ENCODE measurements at regions not wholly inside any gene's neighbourhood (a gene's known extent, or its start where the extent isn't known, plus 50 kb on each side); places are given as distances from the start of the nearest gene placed in this dataset.

DNA sequence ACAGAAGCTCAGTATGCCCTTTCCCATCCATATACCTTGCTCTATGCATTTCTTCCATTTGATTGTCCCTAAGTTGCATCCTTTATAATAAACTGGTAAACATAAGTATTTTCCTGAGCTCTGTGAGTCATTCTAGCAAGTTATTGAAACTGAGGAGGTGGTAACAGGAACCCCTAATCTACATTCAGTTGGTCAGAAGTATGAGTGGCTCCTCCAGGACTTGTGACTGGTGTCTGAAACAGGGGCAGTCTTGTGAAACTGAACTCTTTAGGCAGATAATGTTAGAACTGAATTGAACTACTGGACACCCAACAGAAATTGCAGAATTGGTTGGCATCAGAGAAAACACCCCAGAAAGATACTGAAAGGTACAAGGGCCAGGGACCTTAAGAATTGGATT lies 133.1 kb upstream of the POU5F2 start:
- Histone ChIP-seq H3K27ac (ENCODE audit: low read depth, low read length, poor library complexity, severe bottlenecking) (no peak overlapping the region), H3K27me3 (replicated peaks; ENCODE audit: insufficient read depth, low read depth, low read length, poor library complexity) (no peaks in the 10 kb centered on the region), H3K4me3 (ENCODE audit: low read depth, low read length, poor library complexity, severe bottlenecking) (no peak overlapping the region), H3K4me1 (ENCODE audit: insufficient read depth, low read length, poor library complexity, severe bottlenecking) (no peaks in the 10 kb centered on the region), H3K9me3 (ENCODE audit: low read depth, low read length, poor library complexity, severe bottlenecking) (no peaks in the 10 kb centered on the region), H3K36me3 (ENCODE audit: insufficient read depth, low read length, poor library complexity, severe bottlenecking) (no peaks in the 10 kb centered on the region)
- BruUV-seq (replicated peaks) = no TSS peak
- no peak for DNase-seq (ENCODE audit: low spot score)
- POLR2A ChIA-PET (ENCODE audit: low non-redundant PET) = no interaction called here
- CTCF ChIA-PET = no interaction called here
- intact Hi-C loops (cut with micrococcal nuclease; ENCODE audit: unreplicated experiment) = no loop called here
- TF ChIP-seq, protein P1, sequence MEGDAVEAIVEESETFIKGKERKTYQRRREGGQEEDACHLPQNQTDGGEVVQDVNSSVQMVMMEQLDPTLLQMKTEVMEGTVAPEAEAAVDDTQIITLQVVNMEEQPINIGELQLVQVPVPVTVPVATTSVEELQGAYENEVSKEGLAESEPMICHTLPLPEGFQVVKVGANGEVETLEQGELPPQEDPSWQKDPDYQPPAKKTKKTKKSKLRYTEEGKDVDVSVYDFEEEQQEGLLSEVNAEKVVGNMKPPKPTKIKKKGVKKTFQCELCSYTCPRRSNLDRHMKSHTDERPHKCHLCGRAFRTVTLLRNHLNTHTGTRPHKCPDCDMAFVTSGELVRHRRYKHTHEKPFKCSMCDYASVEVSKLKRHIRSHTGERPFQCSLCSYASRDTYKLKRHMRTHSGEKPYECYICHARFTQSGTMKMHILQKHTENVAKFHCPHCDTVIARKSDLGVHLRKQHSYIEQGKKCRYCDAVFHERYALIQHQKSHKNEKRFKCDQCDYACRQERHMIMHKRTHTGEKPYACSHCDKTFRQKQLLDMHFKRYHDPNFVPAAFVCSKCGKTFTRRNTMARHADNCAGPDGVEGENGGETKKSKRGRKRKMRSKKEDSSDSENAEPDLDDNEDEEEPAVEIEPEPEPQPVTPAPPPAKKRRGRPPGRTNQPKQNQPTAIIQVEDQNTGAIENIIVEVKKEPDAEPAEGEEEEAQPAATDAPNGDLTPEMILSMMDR (conservative IDR thresholded peaks at IDR 0.05; ENCODE audit: low read depth, low read length) = no peak
- TF ChIP-seq EZH2 (IDR thresholded peaks at IDR 0.05; ENCODE audit: borderline replicate concordance, low read depth, low read length, poor library complexity, severe bottlenecking) = no peak

GRCh38 chr5:93874080-93874479 lies 132.7 kb upstream of the POU5F2 start:
- no peaks in the 10 kb centered on the region for H3K9me3 ChIP-seq (ENCODE audit: low read depth, low read length, poor library complexity, severe bottlenecking)
- H3K36me3 ChIP-seq (ENCODE audit: insufficient read depth, low read length, poor library complexity, severe bottlenecking) = no peaks in the 10 kb centered on the region
- TF ChIP-seq EZH2 (IDR thresholded peaks at IDR 0.05; ENCODE audit: borderline replicate concordance, low read depth, low read length, poor library complexity, severe bottlenecking) = no peak
- TF ChIP-seq, protein P1 (conservative IDR thresholded peaks at IDR 0.05; ENCODE audit: low read depth, low read length) = no peak
- DNase-seq (ENCODE audit: low spot score) = no peak
- no peaks in the 10 kb centered on the region for H3K4me1 ChIP-seq (ENCODE audit: insufficient read depth, low read length, poor library complexity, severe bottlenecking)
- no peak overlapping the region for H3K27ac ChIP-seq (ENCODE audit: low read depth, low read length, poor library complexity, severe bottlenecking)
- CTCF ChIA-PET = no interaction called here
- H3K4me3 ChIP-seq (ENCODE audit: low read depth, low read length, poor library complexity, severe bottlenecking) = no peak overlapping the region
- POLR2A ChIA-PET (ENCODE audit: low non-redundant PET) = no interaction called here
- no peaks in the 10 kb centered on the region for H3K27me3 ChIP-seq (replicated peaks; ENCODE audit: insufficient read depth, low read depth, low read length, poor library complexity)
- intact Hi-C loops (cut with micrococcal nuclease; ENCODE audit: unreplicated experiment) = no loop called here
- no TSS peak for BruUV-seq (replicated peaks)

DNA sequence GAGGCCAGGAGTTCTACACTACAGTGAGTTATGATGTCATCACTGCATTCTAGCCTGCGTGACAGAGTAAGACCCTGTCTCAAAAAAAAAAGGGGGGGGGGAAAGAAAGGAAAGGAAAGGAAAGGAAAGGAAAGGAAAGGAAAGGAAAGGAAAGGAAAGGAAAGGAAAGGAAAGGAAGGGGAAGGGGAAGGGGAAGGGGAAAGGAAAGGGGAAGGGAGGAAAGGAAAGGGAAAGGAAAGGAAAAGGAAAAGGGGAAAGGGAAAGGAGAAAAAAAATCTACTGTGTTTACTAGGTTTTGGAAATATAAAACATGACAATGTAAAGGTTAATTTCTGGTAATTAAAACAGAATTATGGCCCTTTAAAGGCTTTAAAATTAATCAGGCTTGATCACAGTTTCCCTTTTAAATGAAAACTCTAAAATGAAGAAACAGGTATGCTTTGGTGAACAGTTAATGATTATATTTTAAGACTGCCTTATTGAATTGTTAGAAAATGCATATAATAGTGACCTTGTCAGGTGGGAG lies 131.9 kb upstream of the POU5F2 start:
- no peaks in the 10 kb centered on the region for H3K27me3 ChIP-seq (replicated peaks; ENCODE audit: insufficient read depth, low read depth, low read length, poor library complexity)
- intact Hi-C loops (cut with micrococcal nuclease; ENCODE audit: unreplicated experiment) = no loop called here
- no peak for DNase-seq (ENCODE audit: low spot score)
- H3K4me1 ChIP-seq (ENCODE audit: insufficient read depth, low read length, poor library complexity, severe bottlenecking) = no peaks in the 10 kb centered on the region
- H3K9me3 ChIP-seq (ENCODE audit: low read depth, low read length, poor library complexity, severe bottlenecking) = no peaks in the 10 kb centered on the region
- no peak overlapping the region for H3K4me3 ChIP-seq (ENCODE audit: low read depth, low read length, poor library complexity, severe bottlenecking)
- TF ChIP-seq, protein P1 (conservative IDR thresholded peaks at IDR 0.05; ENCODE audit: low read depth, low read length) = no peak
- no peak for TF ChIP-seq EZH2 (IDR thresholded peaks at IDR 0.05; ENCODE audit: borderline replicate concordance, low read depth, low read length, poor library complexity, severe bottlenecking)
- no peak overlapping the region for H3K27ac ChIP-seq (ENCODE audit: low read depth, low read length, poor library complexity, severe bottlenecking)
- CTCF ChIA-PET = no interaction called here
- H3K36me3 ChIP-seq (ENCODE audit: insufficient read depth, low read length, poor library complexity, severe bottlenecking) = no peaks in the 10 kb centered on the region
- no TSS peak for BruUV-seq (replicated peaks)
- POLR2A ChIA-PET (ENCODE audit: low non-redundant PET) = no interaction called here

Measured in A673 (cell line).